Lower leg skin (tissue), 4 donors: ENCODE measurements at regions not wholly inside any gene's neighbourhood (a gene's known extent, or its start where the extent isn't known, plus 50 kb on each side); places are given as distances from the start of the nearest gene placed in this dataset.

Experiments
- DNase-seq, 2 donors: peaks; one replicate each; pipeline ENCODE4 v3.0.0-alpha.2; 2019; ENCODE audit warnings: low spot score in 2 of 2
- H3K4me3 ChIP-seq: fragments of 200-600 bp; sonication (generic); 2 replicates; pipeline ENCODE4 v1.5.1; 2017; ENCODE audit warnings: mild to moderate bottlenecking, low read depth; ENCODE audit not compliant: poor library complexity, severe bottlenecking
- CTCF ChIP-seq, 3 donors: fragments of 450-650 bp; IDR thresholded peaks; one replicate each; pipeline ENCODE4 v1.5.1; 2016; ENCODE audit warnings: antibody characterized with exemption in 3 of 3, mild to moderate bottlenecking in 3 of 3, moderate library complexity in 2 of 3
- POLR2A ChIP-seq, 2 donors: fragments of 450-650 bp; IDR thresholded peaks; one replicate each; pipeline ENCODE4 v1.6.1; 2016 to 2017; ENCODE audit warnings: antibody characterized with exemption in 2 of 2, mild to moderate bottlenecking in 1 of 2, moderate library complexity in 1 of 2
- WGBS, 2 donors: methylation state at CpG; one replicate each; pipeline ENCODE4 v1.1.5; 2018; 5-methylcytosine and 5-hydroxymethylcytosine counted together
- intact Hi-C: fragments of 100-400 bp; cut with DNase I; formaldehyde crosslinking; loops from one replicate; pipeline ENCODE4 v1.15.0; 2023; ENCODE audit warnings: low total_unique reads

GRCh38 chr7:41030673-41031072 is 672.2 kb downstream of the INHBA start:
- 86 to 88% methylated on average over 5 of the region's 5 CpGs for WGBS, 2 donors
- H3K4me3 ChIP-seq, result no peak overlapping the region
- intact Hi-C loops, result no loop called here
- no peak for DNase-seq
- TF ChIP-seq CTCF (IDR thresholded peaks at IDR 0.05) (no peak), POLR2A (IDR thresholded peaks at IDR 0.05) (no peak)

GRCh38 chr7:41029072-41029499 is 673.8 kb downstream of the INHBA start:
- H3K4me3 ChIP-seq, result no peak overlapping the region
- intact Hi-C loops, result no loop called here
- WGBS, 2 donors, result 60 to 65% methylated on average over 5 of the region's 5 CpGs
- no peak for DNase-seq
- TF ChIP-seq CTCF (IDR thresholded peaks at IDR 0.05) (no peak), POLR2A (IDR thresholded peaks at IDR 0.05) (no peak)

GRCh38 chr7:41028580-41028979 is 674.3 kb downstream of the INHBA start:
- no peak for TF ChIP-seq POLR2A (IDR thresholded peaks at IDR 0.05)
- TF ChIP-seq CTCF (IDR thresholded peaks at IDR 0.05), result no peak
- WGBS, 2 donors, result 56 to 72% methylated on average over 2 of the region's 2 CpGs
- DNase-seq, result no peak
- no peak overlapping the region for H3K4me3 ChIP-seq
- intact Hi-C loops, result no loop called here

- TF ChIP-seq POLR2A (IDR thresholded peaks at IDR 0.05), result no peak
- TF ChIP-seq CTCF (IDR thresholded peaks at IDR 0.05), result no peak
- 70 to 76% methylated on average over 7 of the region's 7 CpGs for WGBS, 2 donors
- intact Hi-C loops, result no loop called here
- H3K4me3 ChIP-seq, result no peak overlapping the region
- no peak for DNase-seq
These were observed 675.3 kb downstream of the INHBA start for GRCh38 chr7:41027428-41028115.

- intact Hi-C loops, result no loop called here
- H3K4me3 ChIP-seq, result no peak overlapping the region
- TF ChIP-seq POLR2A (IDR thresholded peaks at IDR 0.05) (no peak), CTCF (IDR thresholded peaks at IDR 0.05) (no peak)
- no peak for DNase-seq
- WGBS, 2 donors, result 84 to 86% methylated on average over 4 of the region's 4 CpGs
These were observed 678.8 kb downstream of the INHBA start for GRCh38 chr7:41024126-41024525.

GRCh38 chr7:41020056-41020455 is 682.8 kb downstream of the INHBA start:
- H3K4me3 ChIP-seq, result no peak overlapping the region
- DNase-seq, result no peak
- TF ChIP-seq CTCF (IDR thresholded peaks at IDR 0.05), result no peak
- intact Hi-C loops, result no loop called here
- WGBS, 2 donors, result 91 to 95% methylated on average over 1 of the region's 1 CpG
